DOHH2 (cell line): ENCODE measurements at regions not wholly inside any gene's neighbourhood (a gene's known extent, or its start where the extent isn't known, plus 50 kb on each side); places are given as distances from the start of the nearest gene placed in this dataset.

Experiments used
- CTCF ChIP-seq: fragments of 200-600 bp; sonication (generic); IDR thresholded peaks from one replicate; pipeline ENCODE4 v1.5.1; 2014; ENCODE audit warnings: antibody characterized with exemption, mild to moderate bottlenecking, low read depth, low read length; ENCODE audit not compliant: poor library complexity, severe bottlenecking
- EZH2phosphoT487 ChIP-seq: fragments of 200-600 bp; sonication (generic); IDR thresholded peaks from 2 replicates; pipeline ENCODE4 v1.6.1; 2017; ENCODE audit warnings: borderline replicate concordance, mild to moderate bottlenecking, antibody characterized with exemption, low read length, moderate library complexity, mixed read lengths

GRCh38 chr6:44653091-44653490, 265.6 kb downstream of the CDC5L start:
- TF ChIP-seq CTCF (no peak), EZH2phosphoT487 (no peak)
